H7 (cell line): ENCODE measurements at regions not wholly inside any gene's neighbourhood (a gene's known extent, or its start where the extent isn't known, plus 50 kb on each side); places are given as distances from the start of the nearest gene placed in this dataset.
A peak's percentile ranks its signal among the peaks of the same experiment; 100 is the strongest.
"Not testable (repeated sequence)": the region's sequence is repeated elsewhere in the genome, so short reads cannot be mapped to it uniquely, and the experiment has no call there.

Source experiments
- DNase-seq: peaks from one replicate; pipeline ENCODE4 v3.0.0; 2012
- H3K27me3 ChIP-seq: 2 replicates; pipeline ENCODE4 v1.6.0; 2011; ENCODE audit warnings: mild to moderate bottlenecking, low read length; ENCODE audit not compliant: control insufficient read depth, insufficient read depth
- H3K36me3 ChIP-seq: replicated peaks from 2 replicates; pipeline ENCODE4 v1.5.1; 2011; ENCODE audit warnings: low read length; ENCODE audit not compliant: control insufficient read depth, insufficient read depth
- H3K4me3 ChIP-seq: 2 replicates; pipeline ENCODE4 v1.5.1; 2011; ENCODE audit warnings: low read depth, mild to moderate bottlenecking, control low read depth, low read length, moderate library complexity; ENCODE audit not compliant: insufficient read depth

- no peaks in the 10 kb centered on the region for H3K27me3 ChIP-seq
- H3K36me3 ChIP-seq: no peaks in the 10 kb centered on the region
- no peak for DNase-seq
- H3K4me3 ChIP-seq: no peak overlapping the region
Observed at GRCh38 chr1:55302972-55303371, 87.8 kb upstream of the USP24 start.

- Histone ChIP-seq H3K36me3 (no peaks in the 10 kb centered on the region), H3K27me3 (no peaks in the 10 kb centered on the region), H3K4me3 (no peak overlapping the region)
- DNase-seq: no peak
Observed at GRCh38 chr1:55301912-55302311, 86.7 kb upstream of the USP24 start.

GRCh38 chr1:55300975-55301374, 85.8 kb upstream of the USP24 start:
- Histone ChIP-seq H3K36me3 (no peaks in the 10 kb centered on the region), H3K4me3 (no peak overlapping the region), H3K27me3 (no peaks in the 10 kb centered on the region)
- DNase-seq: no peak

- no peak overlapping the region for H3K4me3 ChIP-seq
- H3K27me3 ChIP-seq: no peaks in the 10 kb centered on the region
- peak; percentile 20 for DNase-seq
- H3K36me3 ChIP-seq: no peaks in the 10 kb centered on the region
Observed at GRCh38 chr1:55298167-55298894, 83.2 kb upstream of the USP24 start.

GRCh38 chr1:55296247-55296646, 81.1 kb upstream of the USP24 start:
- H3K36me3 ChIP-seq, H3K27me3 ChIP-seq, H3K4me3 ChIP-seq, DNase-seq: not testable (repeated sequence)

GRCh38 chr1:55289614-55290013, 74.5 kb upstream of the USP24 start:
- H3K36me3 ChIP-seq: no peaks in the 10 kb centered on the region
- H3K27me3 ChIP-seq: no peaks in the 10 kb centered on the region; the same call in 1 of the 2 replicates
- H3K4me3 ChIP-seq: no peak overlapping the region
- DNase-seq: peak; percentile 30

GRCh38 chr1:55289042-55289441, 73.9 kb upstream of the USP24 start:
- DNase-seq: no peak
- Histone ChIP-seq H3K27me3 (no peaks in the 10 kb centered on the region; the same call in 1 of the 2 replicates), H3K36me3 (no peaks in the 10 kb centered on the region), H3K4me3 (no peak overlapping the region)

GRCh38 chr1:55288245-55288644, 73.1 kb upstream of the USP24 start:
- Histone ChIP-seq H3K4me3 (no peak overlapping the region), H3K27me3 (no peaks in the 10 kb centered on the region; the same call in 1 of the 2 replicates), H3K36me3 (no peaks in the 10 kb centered on the region)
- DNase-seq: no peak

GRCh38 chr1:55287723-55288122, 72.6 kb upstream of the USP24 start:
- Histone ChIP-seq H3K36me3 (no peaks in the 10 kb centered on the region), H3K4me3 (no peak overlapping the region), H3K27me3 (no peaks in the 10 kb centered on the region; the same call in 1 of the 2 replicates)
- no peak for DNase-seq

- Histone ChIP-seq H3K4me3 (no peak overlapping the region), H3K36me3 (no peaks in the 10 kb centered on the region), H3K27me3 (no peaks in the 10 kb centered on the region; the same call in 1 of the 2 replicates)
- no peak for DNase-seq
Observed at GRCh38 chr1:55286856-55287602, 71.9 kb upstream of the USP24 start.

GRCh38 chr1:55285834-55286233, 70.7 kb upstream of the USP24 start:
- DNase-seq: no peak
- Histone ChIP-seq H3K4me3 (no peak overlapping the region), H3K36me3 (no peaks in the 10 kb centered on the region), H3K27me3 (no peaks in the 10 kb centered on the region; the same call in 1 of the 2 replicates)

GRCh38 chr1:55284856-55285255, 69.7 kb upstream of the USP24 start:
- H3K27me3 ChIP-seq: no peaks in the 10 kb centered on the region; the same call in 1 of the 2 replicates
- no peaks in the 10 kb centered on the region for H3K36me3 ChIP-seq
- DNase-seq: peak; percentile 23
- no peak overlapping the region for H3K4me3 ChIP-seq

- no peak for DNase-seq
- Histone ChIP-seq H3K36me3 (no peaks in the 10 kb centered on the region), H3K4me3 (no peak overlapping the region), H3K27me3 (no peaks in the 10 kb centered on the region; the same call in 1 of the 2 replicates)
Observed at GRCh38 chr1:55282058-55282457, 66.9 kb upstream of the USP24 start.

- Histone ChIP-seq H3K4me3 (no peak overlapping the region), H3K36me3 (no peaks in the 10 kb centered on the region), H3K27me3 (no peaks in the 10 kb centered on the region; the same call in 1 of the 2 replicates)
- no peak for DNase-seq
Observed at GRCh38 chr1:55280731-55281130, 65.6 kb upstream of the USP24 start.

GRCh38 chr1:55279627-55280026, 64.5 kb upstream of the USP24 start:
- DNase-seq: no peak
- no peak overlapping the region for H3K4me3 ChIP-seq
- no peaks in the 10 kb centered on the region for H3K27me3 ChIP-seq
- no peaks in the 10 kb centered on the region for H3K36me3 ChIP-seq
